GM12878 (cell line): ENCODE measurements at regions not wholly inside any gene's neighbourhood (a gene's known extent, or its start where the extent isn't known, plus 50 kb on each side); places are given as distances from the start of the nearest gene placed in this dataset.

Experiments used
- DPF2 ChIP-seq: fragments of 450-650 bp; IDR thresholded peaks from 2 replicates; pipeline ENCODE4 v1.6.1; 2017; ENCODE audit warnings: mild to moderate bottlenecking
- EGR1 ChIP-seq, 2 experiments: IDR thresholded peaks; 1 replicate in 1 of 2; 2 replicates in 1 of 2; pipeline ENCODE4 v1.6.1; 2011 to 2012; ENCODE audit warnings: low read depth in 2 of 2, low read length in 2 of 2, borderline replicate concordance in 1 of 2, mild to moderate bottlenecking in 1 of 2, moderate library complexity in 1 of 2
- LARP7 ChIP-seq: fragments of 450-650 bp; IDR thresholded peaks from 2 replicates; pipeline ENCODE4 v1.6.1; 2017; ENCODE audit warnings: mild to moderate bottlenecking
- MTA3 ChIP-seq: IDR thresholded peaks from 2 replicates; pipeline ENCODE4 v1.6.1; 2012; ENCODE audit warnings: low read length, inconsistent platforms, borderline replicate concordance
- ZNF24 ChIP-seq: fragments of 450-650 bp; IDR thresholded peaks from 2 replicates; pipeline ENCODE4 v1.6.1; 2017; ENCODE audit warnings: antibody characterized with exemption, mild to moderate bottlenecking
- TF ChIP-seq, protein P1 (sequence below), 3 experiments: IDR thresholded peaks in 2 of 3; conservative IDR thresholded peaks in 1 of 3; 2 replicates each; pipeline ENCODE4 v1.5.1; 2011; ENCODE audit warnings: low read depth in 3 of 3, low read length in 3 of 3, mild to moderate bottlenecking in 3 of 3, control low read depth in 2 of 3, moderate library complexity in 2 of 3, inconsistent platforms in 1 of 3, mixed read lengths in 1 of 3; ENCODE audit not compliant: control insufficient read depth in 2 of 3, insufficient read depth in 1 of 3; ENCODE audit errors: extremely low read depth in 1 of 3
- TF ChIP-seq, protein P2 (sequence below): fragments of 150-350 bp; IDR thresholded peaks from 2 replicates; pipeline ENCODE4 v1.6.1; 2016; ENCODE audit warnings: low read depth, low read length
- TF ChIP-seq, protein P3 (sequence below): IDR thresholded peaks from 2 replicates; pipeline ENCODE4 v1.6.1; 2011; ENCODE audit warnings: borderline replicate concordance, low read depth, mild to moderate bottlenecking, moderate library complexity, low read length; ENCODE audit not compliant: insufficient read depth, poor library complexity, severe bottlenecking
- TF ChIP-seq, protein P4 (sequence below): IDR thresholded peaks from 2 replicates; pipeline ENCODE4 v1.6.1; 2012; ENCODE audit warnings: low read depth, low read length, improper control_type of control experiment

DNA sequence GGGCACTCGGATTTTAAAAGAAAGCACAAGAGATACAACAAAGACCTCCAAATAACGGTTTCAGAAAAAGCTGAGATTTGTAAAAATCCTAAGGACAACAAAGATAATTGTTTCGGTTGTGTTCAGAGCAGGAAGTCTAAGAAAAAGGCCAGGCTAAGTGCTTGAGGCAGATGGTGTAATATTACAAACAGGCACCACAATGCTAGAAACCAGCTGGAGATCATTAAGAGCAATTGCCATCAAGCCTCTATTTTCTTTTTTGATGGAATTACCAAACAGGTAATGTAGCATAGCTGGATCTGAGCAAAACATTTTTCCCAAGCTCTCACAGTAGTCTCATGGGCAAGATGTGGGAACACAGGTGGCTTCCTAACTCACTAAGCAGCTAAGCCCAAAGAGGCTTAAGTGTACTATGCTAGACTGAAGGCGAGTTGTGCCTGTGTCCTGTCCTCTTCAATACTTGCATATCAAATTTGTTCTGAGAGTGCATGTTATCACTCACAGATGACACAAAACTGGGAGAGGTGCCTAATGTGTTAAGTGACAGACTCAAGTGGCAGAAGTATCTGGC, 161.6 kb downstream of the GLUL start (continued):
- TF ChIP-seq, protein P1, sequence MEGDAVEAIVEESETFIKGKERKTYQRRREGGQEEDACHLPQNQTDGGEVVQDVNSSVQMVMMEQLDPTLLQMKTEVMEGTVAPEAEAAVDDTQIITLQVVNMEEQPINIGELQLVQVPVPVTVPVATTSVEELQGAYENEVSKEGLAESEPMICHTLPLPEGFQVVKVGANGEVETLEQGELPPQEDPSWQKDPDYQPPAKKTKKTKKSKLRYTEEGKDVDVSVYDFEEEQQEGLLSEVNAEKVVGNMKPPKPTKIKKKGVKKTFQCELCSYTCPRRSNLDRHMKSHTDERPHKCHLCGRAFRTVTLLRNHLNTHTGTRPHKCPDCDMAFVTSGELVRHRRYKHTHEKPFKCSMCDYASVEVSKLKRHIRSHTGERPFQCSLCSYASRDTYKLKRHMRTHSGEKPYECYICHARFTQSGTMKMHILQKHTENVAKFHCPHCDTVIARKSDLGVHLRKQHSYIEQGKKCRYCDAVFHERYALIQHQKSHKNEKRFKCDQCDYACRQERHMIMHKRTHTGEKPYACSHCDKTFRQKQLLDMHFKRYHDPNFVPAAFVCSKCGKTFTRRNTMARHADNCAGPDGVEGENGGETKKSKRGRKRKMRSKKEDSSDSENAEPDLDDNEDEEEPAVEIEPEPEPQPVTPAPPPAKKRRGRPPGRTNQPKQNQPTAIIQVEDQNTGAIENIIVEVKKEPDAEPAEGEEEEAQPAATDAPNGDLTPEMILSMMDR (IDR thresholded peaks at IDR 0.05 in 2 of 3, conservative IDR thresholded peaks at IDR 0.05 in 1 of 3; ENCODE audit: control insufficient read depth in 2 of 3, extremely low read depth in 1 of 3, insufficient read depth in 1 of 3, low read depth in 3 of 3, low read length in 3 of 3): no peak
- no peak for TF ChIP-seq MTA3
- TF ChIP-seq, protein P2, sequence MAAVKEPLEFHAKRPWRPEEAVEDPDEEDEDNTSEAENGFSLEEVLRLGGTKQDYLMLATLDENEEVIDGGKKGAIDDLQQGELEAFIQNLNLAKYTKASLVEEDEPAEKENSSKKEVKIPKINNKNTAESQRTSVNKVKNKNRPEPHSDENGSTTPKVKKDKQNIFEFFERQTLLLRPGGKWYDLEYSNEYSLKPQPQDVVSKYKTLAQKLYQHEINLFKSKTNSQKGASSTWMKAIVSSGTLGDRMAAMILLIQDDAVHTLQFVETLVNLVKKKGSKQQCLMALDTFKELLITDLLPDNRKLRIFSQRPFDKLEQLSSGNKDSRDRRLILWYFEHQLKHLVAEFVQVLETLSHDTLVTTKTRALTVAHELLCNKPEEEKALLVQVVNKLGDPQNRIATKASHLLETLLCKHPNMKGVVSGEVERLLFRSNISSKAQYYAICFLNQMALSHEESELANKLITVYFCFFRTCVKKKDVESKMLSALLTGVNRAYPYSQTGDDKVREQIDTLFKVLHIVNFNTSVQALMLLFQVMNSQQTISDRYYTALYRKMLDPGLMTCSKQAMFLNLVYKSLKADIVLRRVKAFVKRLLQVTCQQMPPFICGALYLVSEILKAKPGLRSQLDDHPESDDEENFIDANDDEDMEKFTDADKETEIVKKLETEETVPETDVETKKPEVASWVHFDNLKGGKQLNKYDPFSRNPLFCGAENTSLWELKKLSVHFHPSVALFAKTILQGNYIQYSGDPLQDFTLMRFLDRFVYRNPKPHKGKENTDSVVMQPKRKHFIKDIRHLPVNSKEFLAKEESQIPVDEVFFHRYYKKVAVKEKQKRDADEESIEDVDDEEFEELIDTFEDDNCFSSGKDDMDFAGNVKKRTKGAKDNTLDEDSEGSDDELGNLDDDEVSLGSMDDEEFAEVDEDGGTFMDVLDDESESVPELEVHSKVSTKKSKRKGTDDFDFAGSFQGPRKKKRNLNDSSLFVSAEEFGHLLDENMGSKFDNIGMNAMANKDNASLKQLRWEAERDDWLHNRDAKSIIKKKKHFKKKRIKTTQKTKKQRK: no peak
- no peak for TF ChIP-seq LARP7
- TF ChIP-seq EGR1 (IDR thresholded peaks at IDR 0.05; ENCODE audit: borderline replicate concordance in 1 of 2, low read depth in 2 of 2, low read length in 2 of 2): no peak
- TF ChIP-seq, protein P3, sequence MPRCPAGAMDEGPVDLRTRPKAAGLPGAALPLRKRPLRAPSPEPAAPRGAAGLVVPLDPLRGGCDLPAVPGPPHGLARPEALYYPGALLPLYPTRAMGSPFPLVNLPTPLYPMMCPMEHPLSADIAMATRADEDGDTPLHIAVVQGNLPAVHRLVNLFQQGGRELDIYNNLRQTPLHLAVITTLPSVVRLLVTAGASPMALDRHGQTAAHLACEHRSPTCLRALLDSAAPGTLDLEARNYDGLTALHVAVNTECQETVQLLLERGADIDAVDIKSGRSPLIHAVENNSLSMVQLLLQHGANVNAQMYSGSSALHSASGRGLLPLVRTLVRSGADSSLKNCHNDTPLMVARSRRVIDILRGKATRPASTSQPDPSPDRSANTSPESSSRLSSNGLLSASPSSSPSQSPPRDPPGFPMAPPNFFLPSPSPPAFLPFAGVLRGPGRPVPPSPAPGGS: no peak
- no peak for TF ChIP-seq ZNF24
- TF ChIP-seq DPF2: no peak
- TF ChIP-seq, protein P4, sequence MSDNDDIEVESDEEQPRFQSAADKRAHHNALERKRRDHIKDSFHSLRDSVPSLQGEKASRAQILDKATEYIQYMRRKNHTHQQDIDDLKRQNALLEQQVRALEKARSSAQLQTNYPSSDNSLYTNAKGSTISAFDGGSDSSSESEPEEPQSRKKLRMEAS: no peak
